Liver (tissue), 8 donors: ENCODE measurements at regions not wholly inside any gene's neighbourhood (a gene's known extent, or its start where the extent isn't known, plus 50 kb on each side); places are given as distances from the start of the nearest gene placed in this dataset.

Experiments
- DNase-seq: peaks from one replicate; pipeline ENCODE4 v3.0.0-alpha.2; 2017; ENCODE audit warnings: low spot score
- H3K27ac ChIP-seq, 2 donors: one replicate each; pipeline ENCODE4 v1.7.0; 2013; ENCODE audit warnings: inconsistent platforms in 2 of 2, low read length in 2 of 2, control low read depth in 1 of 2, low read depth in 1 of 2, mild to moderate bottlenecking in 1 of 2
- H3K27me3 ChIP-seq, 4 donors: one replicate each; pipeline versions ENCODE4 v1.6.1 to v1.7.0; 2013; ENCODE audit warnings: low read length in 3 of 4, inconsistent platforms in 1 of 4, mild to moderate bottlenecking in 1 of 4, moderate library complexity in 1 of 4; ENCODE audit not compliant: control insufficient read depth in 4 of 4, insufficient read depth in 4 of 4
- H3K36me3 ChIP-seq, 4 donors: one replicate each; pipeline versions ENCODE4 v1.6.1 to v1.7.0; 2013; ENCODE audit warnings: low read length in 3 of 4, mild to moderate bottlenecking in 3 of 4, low read depth in 1 of 4, moderate library complexity in 1 of 4; ENCODE audit not compliant: control insufficient read depth in 4 of 4, insufficient read depth in 3 of 4
- H3K4me1 ChIP-seq, 4 donors: one replicate each; pipeline versions ENCODE4 v1.6.1 to v1.7.0; 2013; ENCODE audit warnings: low read length in 3 of 4, mild to moderate bottlenecking in 3 of 4, moderate library complexity in 1 of 4; ENCODE audit not compliant: control insufficient read depth in 4 of 4, insufficient read depth in 4 of 4
- H3K4me3 ChIP-seq, 3 donors: one replicate each; pipeline versions ENCODE4 v1.6.1 to v1.7.0; 2013; ENCODE audit warnings: low read length in 3 of 3, control low read depth in 1 of 3, low read depth in 1 of 3, mild to moderate bottlenecking in 1 of 3
- H3K9ac ChIP-seq, 2 donors: one replicate each; pipeline ENCODE4 v1.7.0; 2013; ENCODE audit warnings: low read length in 2 of 2, mild to moderate bottlenecking in 2 of 2, moderate library complexity in 2 of 2, control low read depth in 1 of 2, low read depth in 1 of 2
- H3K9me3 ChIP-seq, 4 donors: one replicate each; pipeline versions ENCODE4 v1.6.1 to v1.7.0; 2013; ENCODE audit warnings: low read length in 3 of 4; ENCODE audit not compliant: control insufficient read depth in 4 of 4
- EGR1 ChIP-seq, 2 donors: IDR thresholded peaks; 2 replicates each; pipeline ENCODE4 v1.6.1; 2016 to 2018; ENCODE audit warnings: antibody characterized with exemption in 2 of 2, low read depth in 2 of 2
- FOXA1 ChIP-seq: IDR thresholded peaks from 2 replicates; pipeline ENCODE4 v1.6.1; 2016; ENCODE audit warnings: antibody characterized with exemption
- FOXA2 ChIP-seq: IDR thresholded peaks from 2 replicates; pipeline ENCODE4 v1.6.1; 2016; ENCODE audit warnings: antibody characterized with exemption
- GABPA ChIP-seq, 2 donors: IDR thresholded peaks in 1 of 2; conservative IDR thresholded peaks in 1 of 2; 2 replicates each; pipeline ENCODE4 v1.6.1; 2016; ENCODE audit warnings: antibody characterized with exemption in 2 of 2, mild to moderate bottlenecking in 1 of 2, moderate library complexity in 1 of 2
- HNF4A ChIP-seq, 2 donors: conservative IDR thresholded peaks; 2 replicates each; pipeline ENCODE4 v1.6.1; 2016; ENCODE audit warnings: antibody characterized with exemption in 2 of 2, mild to moderate bottlenecking in 2 of 2
- HNF4G ChIP-seq: IDR thresholded peaks from 2 replicates; pipeline ENCODE4 v1.6.1; 2016; ENCODE audit warnings: antibody characterized with exemption
- JUND ChIP-seq, 2 donors: IDR thresholded peaks; 2 replicates each; pipeline ENCODE4 v1.6.1; 2016; ENCODE audit warnings: antibody characterized with exemption in 2 of 2
- NR2F2 ChIP-seq: IDR thresholded peaks from 2 replicates; pipeline ENCODE4 v1.6.1; 2016; ENCODE audit warnings: antibody characterized with exemption
- RAD21 ChIP-seq, 2 donors: IDR thresholded peaks; 2 replicates each; pipeline ENCODE4 v1.6.1; 2016; ENCODE audit warnings: antibody characterized with exemption in 2 of 2, mild to moderate bottlenecking in 2 of 2
- REST ChIP-seq: IDR thresholded peaks from 2 replicates; pipeline ENCODE4 v1.6.1; 2016; ENCODE audit warnings: antibody characterized with exemption, mild to moderate bottlenecking
- RXRA ChIP-seq, 2 donors: IDR thresholded peaks; 2 replicates each; pipeline ENCODE4 v1.6.1; 2017 to 2018; ENCODE audit warnings: antibody characterized with exemption in 2 of 2, mild to moderate bottlenecking in 1 of 2
- SP1 ChIP-seq: IDR thresholded peaks from 2 replicates; pipeline ENCODE4 v1.6.1; 2018; ENCODE audit warnings: antibody characterized with exemption, mild to moderate bottlenecking
- TAF1 ChIP-seq: conservative IDR thresholded peaks from 2 replicates; pipeline ENCODE4 v1.6.1; 2016; ENCODE audit warnings: antibody characterized with exemption, mild to moderate bottlenecking
- YY1 ChIP-seq: IDR thresholded peaks from 2 replicates; pipeline ENCODE4 v1.6.1; 2016; ENCODE audit warnings: antibody characterized with exemption, mild to moderate bottlenecking
- WGBS: extraction: QIAGEN DNeasy Blood & Tissue Kit; methylation state at CpG from one replicate; pipeline ENCODE4 v1.1.7; 2013; 5-methylcytosine and 5-hydroxymethylcytosine counted together
- TF ChIP-seq, protein P1 (sequence below): IDR thresholded peaks from 2 replicates; pipeline ENCODE4 v1.6.1; 2016; ENCODE audit warnings: antibody characterized with exemption
- TF ChIP-seq, protein P2 (sequence below): IDR thresholded peaks from 2 replicates; pipeline ENCODE4 v1.6.1; 2016; ENCODE audit warnings: antibody characterized with exemption
- TF ChIP-seq, protein P3 (sequence below): IDR thresholded peaks from 2 replicates; pipeline ENCODE4 v1.6.1; 2016; ENCODE audit warnings: antibody characterized with exemption
- TF ChIP-seq, protein P4 (sequence below): fragments of 150-350 bp; IDR thresholded peaks from 2 replicates; pipeline ENCODE4 v1.5.1; 2017; ENCODE audit warnings: improper control_type of control experiment, low read depth, low read length; ENCODE audit not compliant: missing input control
- donor health status: healthy.
- donor health status: healthy.
- donor health status: healthy.
- donor health status: healthy.
- donor health status: healthy.

GRCh38 chr3:16059081-16059537, 115.4 kb upstream of the GALNT15 start:
- WGBS: 97% methylated on average over 5 of the region's 5 CpGs
- Histone ChIP-seq H3K4me1 (peaks cover 0 to 15% (median 1%) of the 10 kb centered on the region in 4 donors), H3K9me3 (no peaks in the 10 kb centered on the region), H3K36me3 (no peaks in the 10 kb centered on the region), H3K9ac (no peak overlapping the region), H3K27me3 (no peaks in the 10 kb centered on the region), H3K4me3 (no peak overlapping the region), H3K27ac (peak overlapping the region in 1 of 2 donors; percentile 5)
- no peak for DNase-seq
- TF ChIP-seq YY1 (no peak), FOXA1 (no peak), JUND (IDR thresholded peaks at IDR 0.05) (no peak)
- TF ChIP-seq, protein P1, sequence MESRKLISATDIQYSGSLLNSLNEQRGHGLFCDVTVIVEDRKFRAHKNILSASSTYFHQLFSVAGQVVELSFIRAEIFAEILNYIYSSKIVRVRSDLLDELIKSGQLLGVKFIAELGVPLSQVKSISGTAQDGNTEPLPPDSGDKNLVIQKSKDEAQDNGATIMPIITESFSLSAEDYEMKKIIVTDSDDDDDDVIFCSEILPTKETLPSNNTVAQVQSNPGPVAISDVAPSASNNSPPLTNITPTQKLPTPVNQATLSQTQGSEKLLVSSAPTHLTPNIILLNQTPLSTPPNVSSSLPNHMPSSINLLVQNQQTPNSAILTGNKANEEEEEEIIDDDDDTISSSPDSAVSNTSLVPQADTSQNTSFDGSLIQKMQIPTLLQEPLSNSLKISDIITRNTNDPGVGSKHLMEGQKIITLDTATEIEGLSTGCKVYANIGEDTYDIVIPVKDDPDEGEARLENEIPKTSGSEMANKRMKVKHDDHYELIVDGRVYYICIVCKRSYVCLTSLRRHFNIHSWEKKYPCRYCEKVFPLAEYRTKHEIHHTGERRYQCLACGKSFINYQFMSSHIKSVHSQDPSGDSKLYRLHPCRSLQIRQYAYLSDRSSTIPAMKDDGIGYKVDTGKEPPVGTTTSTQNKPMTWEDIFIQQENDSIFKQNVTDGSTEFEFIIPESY: no peak

- 88% methylated on average over 2 of the region's 2 CpGs for WGBS
- Histone ChIP-seq H3K27me3 (no peaks in the 10 kb centered on the region), H3K9ac (no peak overlapping the region), H3K27ac (peak overlapping the region; percentile 5 to 10), H3K4me1 (peaks cover 0 to 13% (median 1%) of the 10 kb centered on the region in 4 donors), H3K4me3 (no peak overlapping the region), H3K36me3 (no peaks in the 10 kb centered on the region), H3K9me3 (no peaks in the 10 kb centered on the region)
- no peak for DNase-seq
- TF ChIP-seq SP1 (no peak), HNF4A (conservative IDR thresholded peaks at IDR 0.05) (no peak), REST (no peak), FOXA1 (no peak), HNF4G (no peak), FOXA2 (no peak), RXRA (IDR thresholded peaks at IDR 0.05) (no peak), NR2F2 (no peak), TAF1 (no peak), EGR1 (IDR thresholded peaks at IDR 0.05; ENCODE audit: low read depth in 2 of 2) (no peak), RAD21 (IDR thresholded peaks at IDR 0.05) (no peak), YY1 (no peak), GABPA (IDR thresholded peaks at IDR 0.05 in 1 of 2, conservative IDR thresholded peaks at IDR 0.05 in 1 of 2) (no peak), JUND (IDR thresholded peaks at IDR 0.05) (no peak)
- TF ChIP-seq, protein P2, sequence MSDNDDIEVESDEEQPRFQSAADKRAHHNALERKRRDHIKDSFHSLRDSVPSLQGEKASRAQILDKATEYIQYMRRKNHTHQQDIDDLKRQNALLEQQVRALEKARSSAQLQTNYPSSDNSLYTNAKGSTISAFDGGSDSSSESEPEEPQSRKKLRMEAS: no peak
- TF ChIP-seq, protein P3, sequence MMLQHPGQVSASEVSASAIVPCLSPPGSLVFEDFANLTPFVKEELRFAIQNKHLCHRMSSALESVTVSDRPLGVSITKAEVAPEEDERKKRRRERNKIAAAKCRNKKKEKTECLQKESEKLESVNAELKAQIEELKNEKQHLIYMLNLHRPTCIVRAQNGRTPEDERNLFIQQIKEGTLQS: no peak
- TF ChIP-seq, protein P4, sequence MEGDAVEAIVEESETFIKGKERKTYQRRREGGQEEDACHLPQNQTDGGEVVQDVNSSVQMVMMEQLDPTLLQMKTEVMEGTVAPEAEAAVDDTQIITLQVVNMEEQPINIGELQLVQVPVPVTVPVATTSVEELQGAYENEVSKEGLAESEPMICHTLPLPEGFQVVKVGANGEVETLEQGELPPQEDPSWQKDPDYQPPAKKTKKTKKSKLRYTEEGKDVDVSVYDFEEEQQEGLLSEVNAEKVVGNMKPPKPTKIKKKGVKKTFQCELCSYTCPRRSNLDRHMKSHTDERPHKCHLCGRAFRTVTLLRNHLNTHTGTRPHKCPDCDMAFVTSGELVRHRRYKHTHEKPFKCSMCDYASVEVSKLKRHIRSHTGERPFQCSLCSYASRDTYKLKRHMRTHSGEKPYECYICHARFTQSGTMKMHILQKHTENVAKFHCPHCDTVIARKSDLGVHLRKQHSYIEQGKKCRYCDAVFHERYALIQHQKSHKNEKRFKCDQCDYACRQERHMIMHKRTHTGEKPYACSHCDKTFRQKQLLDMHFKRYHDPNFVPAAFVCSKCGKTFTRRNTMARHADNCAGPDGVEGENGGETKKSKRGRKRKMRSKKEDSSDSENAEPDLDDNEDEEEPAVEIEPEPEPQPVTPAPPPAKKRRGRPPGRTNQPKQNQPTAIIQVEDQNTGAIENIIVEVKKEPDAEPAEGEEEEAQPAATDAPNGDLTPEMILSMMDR: no peak
- TF ChIP-seq, protein P1: no peak
Measured at GRCh38 chr3:16059711-16060357, 114.6 kb upstream of the GALNT15 start.
